CD4-positive, CD25-positive, alpha-beta regulatory T cell (primary cell): ENCODE measurements at regions not wholly inside any gene's neighbourhood (a gene's known extent, or its start where the extent isn't known, plus 50 kb on each side); places are given as distances from the start of the nearest gene placed in this dataset.
"Not testable (repeated sequence)": the region's sequence is repeated elsewhere in the genome, so short reads cannot be mapped to it uniquely, and the experiment has no call there.

Experiments
- ATAC-seq, 2 donors: fragments of 150-1000 bp; cut with Tn5 transposase; one replicate each; pipeline ENCODE4 v1.10.0; 2021; ENCODE audit warnings: low read depth in 2 of 2, moderate number of reproducible peaks in 2 of 2, moderate library complexity in 1 of 2
- DNase-seq, 3 donors: peaks; one replicate each; pipeline versions ENCODE4 v3.0.0 to v3.0.0-alpha.2; 2012 to 2022; ENCODE audit warnings: mixed read lengths in 1 of 3
- H3K27ac ChIP-seq: one replicate; pipeline ENCODE4 v1.7.0; 2013; ENCODE audit warnings: mild to moderate bottlenecking, low read length; ENCODE audit not compliant: insufficient read depth, poor library complexity, severe bottlenecking
- H3K27me3 ChIP-seq: one replicate; pipeline ENCODE4 v1.7.0; 2013; ENCODE audit warnings: low read length; ENCODE audit not compliant: control insufficient read depth, insufficient read depth
- H3K36me3 ChIP-seq: one replicate; pipeline ENCODE4 v1.7.0; 2013; ENCODE audit warnings: mild to moderate bottlenecking, low read length, moderate library complexity; ENCODE audit not compliant: control insufficient read depth, insufficient read depth
- H3K4me1 ChIP-seq: 2 replicates; pipeline ENCODE4 v1.7.0; 2013; ENCODE audit warnings: mild to moderate bottlenecking, low read length; ENCODE audit not compliant: insufficient read depth, control insufficient read depth, poor library complexity, severe bottlenecking
- H3K4me3 ChIP-seq: one replicate; pipeline ENCODE4 v1.7.0; 2013; ENCODE audit warnings: low read depth, mild to moderate bottlenecking, low read length, moderate library complexity
- H3K9me3 ChIP-seq, 2 experiments: 1 replicate in 1 of 2; 2 replicates in 1 of 2; pipeline ENCODE4 v1.7.0; 2013; ENCODE audit warnings: low read length in 2 of 2, mild to moderate bottlenecking in 1 of 2, moderate library complexity in 1 of 2; ENCODE audit not compliant: control insufficient read depth in 2 of 2
- H3K27ac Mint-ChIP-seq, 3 donors: one replicate each; pipeline ENCODE4 v1.8.0; 2020 to 2022; ENCODE audit warnings: mild to moderate bottlenecking in 3 of 3, mixed read lengths in 3 of 3, moderate library complexity in 2 of 3
- H3K27me3 Mint-ChIP-seq: one replicate; pipeline ENCODE4 v1.8.0; 2022; ENCODE audit warnings: mild to moderate bottlenecking, mixed read lengths
- H3K36me3 Mint-ChIP-seq: one replicate; pipeline ENCODE4 v1.8.0; 2020; ENCODE audit warnings: mixed read lengths
- H3K4me1 Mint-ChIP-seq, 4 donors: one replicate each; pipeline ENCODE4 v1.8.0; 2020 to 2022; ENCODE audit warnings: mixed read lengths in 4 of 4, mild to moderate bottlenecking in 1 of 4
- H3K4me3 Mint-ChIP-seq, 4 donors: one replicate each; pipeline ENCODE4 v1.8.0; 2020 to 2022; ENCODE audit warnings: mild to moderate bottlenecking in 4 of 4, mixed read lengths in 4 of 4, moderate library complexity in 3 of 4
- H3K9me3 Mint-ChIP-seq, 7 donors: one replicate each; pipeline ENCODE4 v1.8.0; 2020 to 2022; ENCODE audit warnings: mixed read lengths in 7 of 7, mild to moderate bottlenecking in 3 of 7, moderate library complexity in 2 of 7

DNA sequence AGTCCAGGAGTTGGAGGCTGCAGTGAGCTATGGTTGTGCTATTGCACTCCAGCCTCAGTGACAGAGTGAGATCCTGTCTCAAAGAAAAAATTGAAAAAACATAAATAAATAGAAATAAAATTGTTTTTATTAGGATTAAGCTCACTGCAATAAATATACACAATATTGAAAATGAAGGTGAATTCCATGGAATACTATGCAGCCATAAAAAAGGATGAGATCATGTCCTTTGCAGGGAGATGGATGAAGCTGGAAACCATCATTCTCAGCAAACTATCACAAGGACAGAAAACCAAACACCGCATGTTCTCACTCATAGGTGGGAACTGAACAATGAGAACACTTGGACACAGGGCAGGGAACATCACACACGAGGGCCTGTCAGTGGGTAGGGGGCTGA, 207.6 kb downstream of the DEPDC1B start:
- H3K27ac Mint-ChIP-seq, H3K27me3 ChIP-seq, H3K27me3 Mint-ChIP-seq, H3K4me3 ChIP-seq, H3K4me1 Mint-ChIP-seq, H3K9me3 Mint-ChIP-seq, H3K27ac ChIP-seq, H3K4me1 ChIP-seq, H3K36me3 ChIP-seq, ATAC-seq, H3K9me3 ChIP-seq, H3K36me3 Mint-ChIP-seq, H3K4me3 Mint-ChIP-seq, DNase-seq: not testable (repeated sequence)

DNA sequence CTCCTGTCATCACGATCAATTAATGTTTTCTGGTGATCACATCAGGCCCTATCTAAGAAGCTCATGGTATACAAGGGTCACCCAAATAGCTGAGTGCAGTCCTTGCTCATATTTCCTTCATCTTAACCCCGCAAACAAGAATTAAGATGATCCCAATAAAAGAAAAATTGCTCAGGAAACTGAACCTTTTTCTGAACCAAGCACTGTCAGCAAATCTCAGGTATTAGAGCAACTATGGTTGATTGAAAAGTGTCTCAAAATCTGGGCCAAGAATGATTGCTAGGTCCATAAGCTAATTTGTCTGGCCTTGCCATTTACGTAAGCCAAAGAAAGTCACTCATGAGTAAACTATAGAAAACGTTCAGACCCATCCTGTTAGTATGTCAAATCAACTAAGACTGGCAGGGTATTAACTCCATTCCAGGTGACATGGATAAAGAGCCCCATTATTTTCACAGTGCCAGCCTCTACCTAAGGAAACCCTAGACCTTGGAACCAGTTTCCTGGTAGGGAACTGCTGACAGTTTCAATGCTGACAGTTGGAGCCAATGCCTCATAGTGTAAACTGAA, 209.3 kb downstream of the DEPDC1B start:
- H3K4me3 Mint-ChIP-seq, result no peak overlapping the region
- DNase-seq (no peak), ATAC-seq (no peak)
- H3K9me3 ChIP-seq, result peaks cover 0 to 3% of the 10 kb centered on the region in 2 experiments
- no peaks in the 10 kb centered on the region for H3K27me3 Mint-ChIP-seq
- H3K27me3 ChIP-seq, result no peaks in the 10 kb centered on the region
- no peaks in the 10 kb centered on the region for H3K4me1 ChIP-seq
- H3K36me3 Mint-ChIP-seq, result no peaks in the 10 kb centered on the region
- H3K27ac Mint-ChIP-seq, result no peak overlapping the region
- H3K36me3 ChIP-seq, result no peaks in the 10 kb centered on the region
- H3K4me1 Mint-ChIP-seq, result no peaks in the 10 kb centered on the region
- H3K27ac ChIP-seq, result no peak overlapping the region
- peaks cover 0 to 2% (median 0%) of the 10 kb centered on the region in 7 donors for H3K9me3 Mint-ChIP-seq
- no peak overlapping the region for H3K4me3 ChIP-seq

DNA sequence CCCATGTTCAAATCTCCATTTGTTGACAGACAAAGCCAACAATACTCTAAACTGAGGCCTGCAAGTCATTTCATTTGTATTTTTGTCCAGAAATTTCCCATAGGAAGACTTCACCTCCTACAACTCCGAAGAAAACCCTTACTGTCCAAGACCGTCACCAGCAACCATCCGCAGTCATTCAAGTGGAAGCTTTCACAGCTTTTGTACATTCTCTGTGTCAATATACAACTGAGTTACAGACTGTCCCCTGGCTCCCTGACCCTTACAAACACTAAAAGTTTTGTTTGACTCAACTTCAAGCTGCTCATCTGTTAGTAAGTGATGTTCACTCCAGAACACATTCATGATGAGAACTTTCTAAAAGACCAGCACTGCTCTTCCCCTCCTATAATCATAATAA, 210.1 kb downstream of the DEPDC1B start:
- ATAC-seq, result no peak
- no peak overlapping the region for H3K27ac ChIP-seq
- Mint-ChIP-seq H3K9me3 (peaks cover 0 to 2% (median 0%) of the 10 kb centered on the region in 7 donors), H3K4me3 (no peak overlapping the region), H3K27ac (no peak overlapping the region), H3K4me1 (no peaks in the 10 kb centered on the region), H3K27me3 (no peaks in the 10 kb centered on the region), H3K36me3 (no peaks in the 10 kb centered on the region)
- H3K36me3 ChIP-seq, result no peaks in the 10 kb centered on the region
- no peaks in the 10 kb centered on the region for H3K4me1 ChIP-seq
- peaks cover 0 to 3% of the 10 kb centered on the region in 2 experiments for H3K9me3 ChIP-seq
- no peak overlapping the region for H3K4me3 ChIP-seq
- DNase-seq, result no peak
- H3K27me3 ChIP-seq, result no peaks in the 10 kb centered on the region

DNA sequence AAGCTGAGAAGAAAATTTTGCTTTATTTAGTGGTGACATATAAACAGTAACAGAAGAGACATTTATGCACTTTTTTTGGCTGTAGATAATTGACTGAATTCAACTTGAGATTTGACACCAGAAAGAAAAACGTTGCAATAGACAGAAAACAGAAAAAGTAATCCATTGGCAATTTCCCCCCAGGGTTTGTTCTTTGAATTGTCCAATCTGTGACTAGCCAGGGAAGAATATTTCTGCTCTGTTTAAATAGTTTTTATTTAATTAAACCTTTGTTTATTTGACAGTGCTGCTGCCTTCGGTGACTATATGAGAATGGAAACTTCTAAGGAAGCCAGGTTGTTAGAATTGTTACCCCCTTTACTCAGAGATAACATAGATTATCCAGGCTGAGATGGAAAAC, 210.6 kb downstream of the DEPDC1B start:
- ATAC-seq, result no peak
- no peak overlapping the region for H3K27ac Mint-ChIP-seq
- Histone ChIP-seq H3K36me3 (no peaks in the 10 kb centered on the region), H3K9me3 (peaks cover 0 to 3% of the 10 kb centered on the region in 2 experiments), H3K27me3 (no peaks in the 10 kb centered on the region), H3K27ac (no peak overlapping the region), H3K4me1 (no peaks in the 10 kb centered on the region), H3K4me3 (no peak overlapping the region)
- H3K27me3 Mint-ChIP-seq, result no peaks in the 10 kb centered on the region
- H3K4me3 Mint-ChIP-seq, result no peak overlapping the region
- peaks cover 0 to 2% (median 0%) of the 10 kb centered on the region in 7 donors for H3K9me3 Mint-ChIP-seq
- no peak for DNase-seq
- H3K36me3 Mint-ChIP-seq, result no peaks in the 10 kb centered on the region
- no peaks in the 10 kb centered on the region for H3K4me1 Mint-ChIP-seq

DNA sequence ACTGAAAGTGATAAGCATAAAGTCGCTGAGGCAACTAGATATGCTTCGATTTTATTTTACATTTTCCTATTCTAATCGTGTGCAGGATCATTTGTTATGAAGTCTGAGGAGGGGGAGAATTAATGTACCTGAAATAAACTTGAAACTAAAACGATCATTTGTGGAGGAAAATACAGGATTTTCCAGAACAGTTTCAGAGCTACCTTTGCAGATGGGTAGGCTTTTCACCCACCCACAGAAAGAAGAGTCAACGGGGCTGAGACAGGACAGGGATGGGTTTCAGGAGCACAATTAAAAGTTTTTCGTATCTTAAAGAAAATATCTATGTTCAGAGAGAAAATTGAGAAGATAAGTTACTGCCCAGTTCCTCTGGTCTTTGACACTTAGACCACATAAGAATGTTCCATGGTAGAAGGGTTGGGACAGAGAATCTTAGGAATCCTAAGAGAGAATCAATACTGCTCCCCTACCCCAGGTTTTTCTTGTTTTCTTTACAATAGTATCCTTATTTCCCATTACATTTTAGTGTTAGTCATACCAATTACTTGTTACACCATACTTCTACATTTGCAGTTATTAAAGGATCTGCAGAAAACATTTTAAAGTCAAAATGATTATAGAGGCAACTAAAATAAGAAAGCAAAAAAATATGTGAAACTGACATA, 211.4 kb downstream of the DEPDC1B start:
- H3K36me3 Mint-ChIP-seq, result no peaks in the 10 kb centered on the region

DNA sequence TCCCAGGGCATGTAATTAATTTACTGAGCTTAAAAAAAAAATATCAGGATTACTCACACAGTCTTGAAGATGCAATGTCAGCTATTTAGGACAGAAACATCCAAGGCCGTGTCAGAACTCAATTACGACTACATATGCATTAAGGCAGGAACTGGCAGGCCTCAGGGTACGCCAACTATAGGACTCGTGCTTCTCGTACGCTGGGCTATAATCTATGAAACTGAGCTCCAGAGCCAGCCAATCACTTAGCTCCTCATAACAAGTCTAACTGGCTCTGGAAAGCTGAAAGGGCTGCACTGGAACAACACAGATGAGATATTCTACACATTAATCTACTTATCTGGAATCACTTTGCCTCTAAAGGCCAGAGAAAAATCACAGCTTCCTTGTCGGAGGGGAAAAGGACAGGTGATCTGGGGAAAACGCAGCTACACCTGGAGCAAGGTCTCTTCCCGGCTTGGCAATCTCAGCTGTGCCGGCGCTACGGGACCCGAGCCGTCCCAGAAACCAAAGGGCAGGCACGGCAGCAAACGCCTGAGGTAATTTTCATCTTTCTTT, 212.0 kb downstream of the DEPDC1B start:
- Mint-ChIP-seq H3K27me3 (no peaks in the 10 kb centered on the region), H3K36me3 (no peaks in the 10 kb centered on the region), H3K27ac (no peak overlapping the region), H3K9me3 (peaks cover 0 to 2% (median 0%) of the 10 kb centered on the region in 7 donors), H3K4me1 (no peaks in the 10 kb centered on the region), H3K4me3 (no peak overlapping the region)
- H3K27me3 ChIP-seq, result no peaks in the 10 kb centered on the region
- H3K9me3 ChIP-seq, result peaks cover 0 to 3% of the 10 kb centered on the region in 2 experiments
- H3K36me3 ChIP-seq, result no peaks in the 10 kb centered on the region
- H3K27ac ChIP-seq, result no peak overlapping the region
- DNase-seq (no peak), ATAC-seq (no peak)
- no peaks in the 10 kb centered on the region for H3K4me1 ChIP-seq
- H3K4me3 ChIP-seq, result no peak overlapping the region

More for the DNA sequence above, 211.4 kb downstream of the DEPDC1B start:
- Histone ChIP-seq H3K4me1 (no peaks in the 10 kb centered on the region), H3K27ac (no peak overlapping the region), H3K27me3 (no peaks in the 10 kb centered on the region), H3K4me3 (no peak overlapping the region), H3K9me3 (peaks cover 0 to 3% of the 10 kb centered on the region in 2 experiments), H3K36me3 (no peaks in the 10 kb centered on the region)
- no peak overlapping the region for H3K4me3 Mint-ChIP-seq
- H3K4me1 Mint-ChIP-seq, result no peaks in the 10 kb centered on the region
- H3K27me3 Mint-ChIP-seq, result no peaks in the 10 kb centered on the region
- DNase-seq (no peak), ATAC-seq (no peak)
- H3K9me3 Mint-ChIP-seq, result peaks cover 0 to 2% (median 0%) of the 10 kb centered on the region in 7 donors
- H3K27ac Mint-ChIP-seq, result no peak overlapping the region

DNA sequence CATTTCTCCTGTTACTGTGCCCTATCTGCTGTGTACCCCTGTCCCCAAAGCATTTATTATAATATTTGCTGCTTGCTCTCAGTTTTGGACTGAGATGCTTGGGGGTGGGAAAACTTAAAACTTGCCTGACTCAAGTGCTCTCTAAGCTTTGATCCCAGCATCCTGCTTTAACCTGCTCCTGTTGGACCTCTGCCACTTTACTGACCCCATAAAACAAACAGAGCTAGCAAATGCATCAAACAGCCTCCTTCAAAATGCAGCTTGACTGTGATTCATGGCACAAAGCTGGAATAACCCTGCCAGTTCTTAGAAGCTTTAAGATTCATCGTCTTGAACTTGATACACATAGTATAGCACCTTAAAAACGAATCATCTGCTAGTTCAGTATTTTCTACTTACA, 212.5 kb downstream of the DEPDC1B start:
- Histone ChIP-seq H3K4me1 (no peaks in the 10 kb centered on the region), H3K4me3 (no peak overlapping the region), H3K27me3 (no peaks in the 10 kb centered on the region), H3K27ac (no peak overlapping the region), H3K36me3 (no peaks in the 10 kb centered on the region), H3K9me3 (peaks cover 0 to 3% of the 10 kb centered on the region in 2 experiments)
- Mint-ChIP-seq H3K36me3 (no peaks in the 10 kb centered on the region), H3K4me3 (no peak overlapping the region), H3K27ac (no peak overlapping the region), H3K27me3 (no peaks in the 10 kb centered on the region), H3K4me1 (no peaks in the 10 kb centered on the region), H3K9me3 (peaks cover 0 to 2% (median 0%) of the 10 kb centered on the region in 7 donors)
- DNase-seq, result no peak
- no peak for ATAC-seq

DNA sequence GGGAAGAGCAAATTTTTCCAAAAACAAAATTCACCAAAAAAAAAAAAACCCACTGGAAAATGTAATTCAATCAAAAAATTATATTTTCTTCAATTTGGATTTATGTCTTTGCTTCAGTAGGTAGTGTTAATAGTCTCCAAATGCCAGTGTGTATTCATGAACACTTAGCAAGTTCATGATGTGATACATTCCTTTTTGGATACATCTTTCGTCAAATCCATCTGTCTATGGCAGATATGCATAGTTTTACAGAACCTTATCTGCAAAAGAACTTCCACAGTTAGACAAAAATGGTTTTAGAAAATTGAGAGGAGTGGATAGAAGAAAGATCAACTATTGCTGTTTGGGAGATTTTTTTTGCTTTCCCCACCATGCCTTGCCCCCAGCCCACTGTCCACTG, 214.6 kb downstream of the DEPDC1B start:
- no peak for DNase-seq
- Histone ChIP-seq H3K27me3 (no peaks in the 10 kb centered on the region), H3K4me1 (no peaks in the 10 kb centered on the region), H3K4me3 (no peak overlapping the region), H3K36me3 (no peaks in the 10 kb centered on the region), H3K9me3 (no peaks in the 10 kb centered on the region), H3K27ac (no peak overlapping the region)
- Mint-ChIP-seq H3K27ac (no peak overlapping the region), H3K27me3 (no peaks in the 10 kb centered on the region), H3K4me3 (no peak overlapping the region), H3K4me1 (no peaks in the 10 kb centered on the region), H3K9me3 (no peaks in the 10 kb centered on the region), H3K36me3 (no peaks in the 10 kb centered on the region)
- ATAC-seq, result no peak
